HG03575 (cell line): ENCODE measurements at regions not wholly inside any gene's neighbourhood (a gene's known extent, or its start where the extent isn't known, plus 50 kb on each side); places are given as distances from the start of the nearest gene placed in this dataset.
A peak's percentile ranks its signal among the peaks of the same experiment; 100 is the strongest.
"Not testable (repeated sequence)": the region's sequence is repeated elsewhere in the genome, so short reads cannot be mapped to it uniquely, and the experiment has no call there.

Experiments
- ATAC-seq: cut with Tn5 transposase; IDR thresholded peaks from one replicate; pipeline ENCODE4 v1.9.1; 2021; ENCODE audit not compliant: unreplicated experiment, insufficient number of reproducible peaks, low FRiP score; ENCODE audit errors: extremely low read depth

GRCh38 chr12:93092649-93092945 lies 163.5 kb upstream of the EEA1 start:
- no peak for ATAC-seq

GRCh38 chr12:93093243-93093642 lies 164.1 kb upstream of the EEA1 start:
- no peak for ATAC-seq

DNA sequence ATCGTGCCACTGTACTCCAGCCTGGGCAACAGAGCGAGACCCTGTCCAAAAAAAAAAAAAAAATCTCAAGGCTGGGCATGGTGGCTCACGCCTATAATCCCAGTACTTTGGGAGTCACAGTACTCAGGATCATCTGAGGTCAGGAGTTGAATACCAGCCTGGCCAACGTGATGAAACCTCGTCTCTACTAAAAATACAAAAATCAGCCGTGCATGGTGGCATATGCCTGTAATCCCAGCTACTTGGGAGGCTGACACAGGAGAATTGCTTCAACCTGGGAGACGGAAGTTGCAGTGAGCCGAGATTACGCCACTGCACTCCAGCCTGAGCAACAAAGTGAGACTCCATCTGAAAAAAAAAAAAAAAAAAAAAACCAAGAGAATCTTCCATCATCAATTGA lies 165.1 kb upstream of the EEA1 start:
- not testable (repeated sequence) for ATAC-seq

- ATAC-seq = peak; percentile 69
Measured at GRCh38 chr12:93094988-93095737, 166.1 kb upstream of the EEA1 start.

DNA sequence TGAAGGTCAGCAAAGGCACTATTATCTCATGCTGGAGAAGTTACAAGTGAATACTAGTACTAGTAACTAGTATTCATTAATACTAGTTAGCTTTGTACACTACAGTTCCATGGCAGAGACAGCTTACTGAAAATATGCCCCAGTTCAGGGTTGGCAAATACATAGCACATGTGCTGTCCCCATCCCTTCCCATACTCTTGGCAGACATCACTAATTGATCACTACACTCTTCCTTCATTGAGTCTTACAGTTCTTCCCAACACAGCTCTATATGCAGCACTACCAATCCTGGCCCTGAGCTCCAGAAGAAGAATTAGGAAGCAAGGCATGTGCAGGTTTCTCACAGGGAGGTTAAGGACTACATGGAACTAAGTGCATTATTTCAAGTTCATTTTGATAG lies 168.3 kb upstream of the EEA1 start:
- ATAC-seq = no peak

DNA sequence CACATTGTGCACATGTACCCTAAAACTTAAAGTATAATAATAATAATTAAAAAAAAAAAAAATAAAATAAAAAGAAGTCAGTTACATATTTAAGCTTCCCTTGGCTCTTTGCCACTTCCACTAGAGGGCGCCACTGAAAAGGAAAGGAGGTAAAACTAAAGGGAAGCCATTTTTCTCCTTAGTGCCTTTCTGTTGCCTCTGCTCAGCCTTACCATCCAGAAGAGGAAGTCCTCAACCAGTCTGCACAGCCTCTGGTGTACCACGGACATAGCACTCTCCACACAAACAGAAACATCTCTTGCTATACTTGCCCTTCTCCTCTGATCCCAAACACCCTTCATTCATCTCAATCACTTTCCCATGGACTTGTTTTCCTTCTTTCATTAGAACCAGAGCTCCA lies 169.0 kb upstream of the EEA1 start:
- ATAC-seq = no peak

DNA sequence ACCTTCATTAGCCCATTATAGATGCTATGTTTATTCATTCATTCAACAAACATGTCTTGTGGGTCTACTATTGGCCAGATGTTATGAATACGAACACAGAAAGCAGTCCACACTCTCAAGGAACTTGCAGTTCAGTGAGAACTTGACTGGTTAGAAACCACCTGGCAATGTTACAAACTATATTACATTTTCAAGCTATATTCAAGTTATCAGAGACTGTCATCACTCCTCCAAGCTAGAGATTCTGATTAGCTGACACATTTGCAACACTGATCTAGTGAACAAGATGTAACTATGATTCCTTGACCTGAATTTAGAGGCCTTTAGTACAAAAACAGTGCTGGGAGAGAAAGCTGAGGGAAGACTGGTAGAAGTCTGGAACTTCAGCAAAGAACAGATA lies 170.7 kb upstream of the EEA1 start:
- no peak for ATAC-seq

DNA sequence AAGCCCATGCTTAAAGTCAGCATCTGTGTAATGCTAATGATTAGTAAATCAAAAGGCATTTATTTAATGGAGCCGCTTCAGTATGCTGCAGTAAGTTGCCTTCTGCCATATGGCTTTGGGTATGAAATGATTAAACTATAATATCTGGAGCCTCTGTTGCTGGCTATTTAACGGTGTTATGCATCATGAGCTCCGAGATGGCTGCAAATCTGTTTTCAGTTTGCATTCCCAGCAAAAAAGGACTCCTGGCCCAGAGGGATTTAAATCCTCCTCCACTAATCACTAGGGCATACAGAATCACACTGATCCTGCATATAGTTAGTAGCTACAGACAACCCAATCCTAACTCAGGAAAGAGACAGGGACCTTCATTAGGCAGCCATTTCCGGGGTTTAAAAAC lies 171.5 kb upstream of the EEA1 start:
- ATAC-seq = no peak

DNA sequence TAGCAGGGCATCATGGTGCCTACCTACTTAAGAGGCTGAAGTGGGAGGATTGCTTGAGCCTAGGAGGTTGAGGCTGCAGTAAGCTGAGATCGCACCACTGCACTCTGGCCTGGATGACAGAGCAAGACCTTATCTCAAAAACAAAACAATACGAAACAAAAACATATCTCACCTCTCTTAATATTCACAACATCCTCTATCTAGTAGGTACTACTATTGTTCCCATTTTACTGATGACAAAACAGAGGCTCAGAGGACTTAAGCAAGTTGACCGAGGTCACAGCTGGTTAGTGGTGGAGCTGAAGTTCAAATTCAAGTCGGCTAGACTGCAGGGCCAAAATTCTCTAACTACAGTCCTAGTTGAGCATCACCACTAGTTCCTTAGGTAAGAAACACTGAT lies 172.3 kb upstream of the EEA1 start:
- no peak for ATAC-seq

- no peak for ATAC-seq
Measured at GRCh38 chr12:93102312-93102711, 173.2 kb upstream of the EEA1 start.

DNA sequence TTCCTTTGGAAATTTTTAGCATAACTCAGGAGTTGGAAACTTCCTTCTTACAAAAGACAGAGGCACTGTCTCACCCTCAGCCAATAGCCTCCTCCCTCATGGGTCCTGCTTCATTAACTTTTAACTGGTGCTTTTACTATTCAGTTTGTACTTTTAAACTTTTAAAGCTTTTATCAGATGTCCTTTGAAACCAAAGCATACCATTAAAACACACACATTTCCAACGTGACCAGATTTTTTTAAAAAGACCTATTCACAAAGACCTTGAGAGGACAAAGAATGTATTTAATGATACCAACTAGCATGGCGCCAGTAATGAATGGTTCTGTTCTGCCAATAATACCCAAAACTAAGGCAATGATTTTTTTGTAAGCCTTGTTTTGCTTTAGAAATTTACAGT lies 173.6 kb upstream of the EEA1 start:
- no peak for ATAC-seq

GRCh38 chr12:93103154-93103553 lies 174.1 kb upstream of the EEA1 start:
- no peak for ATAC-seq

DNA sequence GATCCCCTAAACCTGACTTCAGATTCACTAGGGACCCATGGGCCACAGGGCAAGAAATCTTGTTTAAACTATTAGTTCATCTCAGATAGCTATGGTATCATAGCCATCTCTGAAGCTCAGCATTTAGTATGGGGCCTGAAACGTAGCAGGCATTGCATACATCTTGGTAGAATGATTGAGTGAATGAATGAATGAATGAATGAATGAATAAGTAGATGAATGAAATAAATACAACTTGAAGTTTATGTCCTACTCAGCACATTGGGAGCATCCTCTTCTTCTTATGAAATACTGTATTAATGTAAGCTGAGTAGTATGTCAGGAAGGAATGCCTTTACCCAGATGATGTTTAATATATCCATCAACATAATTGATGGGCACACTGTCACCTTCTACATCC lies 175.4 kb upstream of the EEA1 start:
- no peak for ATAC-seq

DNA sequence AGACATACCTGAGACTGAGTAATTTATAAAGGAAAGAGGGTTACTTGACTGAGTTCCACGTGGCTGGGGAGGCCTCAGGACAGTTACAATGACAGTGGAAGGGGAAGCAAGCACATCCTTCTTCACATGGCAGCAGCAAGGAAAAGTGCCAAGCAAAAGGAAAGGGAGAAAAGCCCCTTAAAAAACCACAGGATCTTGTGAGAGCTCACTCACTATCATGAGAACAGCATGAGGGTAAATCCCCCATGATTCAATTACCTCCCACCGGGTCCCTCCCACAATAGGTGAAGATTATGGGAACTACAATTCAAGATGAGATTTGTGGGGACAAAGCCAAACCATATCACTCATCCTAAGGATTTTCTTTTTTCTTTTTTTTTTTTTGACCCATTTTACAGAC lies 177.8 kb upstream of the EEA1 start:
- no peak for ATAC-seq

DNA sequence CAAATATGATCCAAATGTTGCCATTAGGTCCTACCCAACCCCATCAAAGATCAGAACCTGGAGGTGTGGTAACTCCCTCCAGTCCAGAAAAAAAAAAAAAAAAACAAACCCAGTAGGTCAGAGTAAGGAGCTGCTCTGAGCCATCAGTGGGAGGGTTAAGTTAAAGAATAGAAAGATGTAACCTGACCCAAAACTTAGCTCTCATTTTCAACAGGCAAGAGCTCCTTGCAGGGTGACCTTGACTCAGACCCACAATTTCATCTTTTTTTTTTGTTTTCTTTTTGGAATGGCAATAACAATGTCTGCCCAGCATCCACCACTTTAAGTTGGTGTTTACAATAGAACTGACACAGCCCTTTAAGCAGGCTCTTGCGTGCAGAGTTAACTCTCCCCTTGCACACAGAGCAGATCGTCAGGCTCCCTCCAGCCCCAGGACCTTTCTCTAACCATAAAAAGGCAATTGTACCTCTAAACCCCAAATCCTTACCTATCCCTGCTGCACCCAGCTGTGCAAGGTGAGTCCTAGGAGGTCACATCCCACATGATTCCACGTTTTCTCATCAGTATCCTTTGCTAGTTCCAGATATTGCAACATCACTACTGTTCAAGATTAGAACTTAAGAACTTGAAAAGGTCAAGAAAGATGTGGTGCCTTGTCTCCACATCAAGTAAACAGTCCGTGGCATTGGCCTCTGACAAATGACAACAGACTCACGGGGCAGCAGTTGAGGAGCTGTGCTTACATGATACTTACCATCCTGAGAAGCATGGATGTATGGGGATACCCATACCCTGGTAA lies 178.6 kb upstream of the EEA1 start:
- no peak for ATAC-seq

- ATAC-seq = no peak
Measured at GRCh38 chr12:93108985-93109384, 179.9 kb upstream of the EEA1 start.

DNA sequence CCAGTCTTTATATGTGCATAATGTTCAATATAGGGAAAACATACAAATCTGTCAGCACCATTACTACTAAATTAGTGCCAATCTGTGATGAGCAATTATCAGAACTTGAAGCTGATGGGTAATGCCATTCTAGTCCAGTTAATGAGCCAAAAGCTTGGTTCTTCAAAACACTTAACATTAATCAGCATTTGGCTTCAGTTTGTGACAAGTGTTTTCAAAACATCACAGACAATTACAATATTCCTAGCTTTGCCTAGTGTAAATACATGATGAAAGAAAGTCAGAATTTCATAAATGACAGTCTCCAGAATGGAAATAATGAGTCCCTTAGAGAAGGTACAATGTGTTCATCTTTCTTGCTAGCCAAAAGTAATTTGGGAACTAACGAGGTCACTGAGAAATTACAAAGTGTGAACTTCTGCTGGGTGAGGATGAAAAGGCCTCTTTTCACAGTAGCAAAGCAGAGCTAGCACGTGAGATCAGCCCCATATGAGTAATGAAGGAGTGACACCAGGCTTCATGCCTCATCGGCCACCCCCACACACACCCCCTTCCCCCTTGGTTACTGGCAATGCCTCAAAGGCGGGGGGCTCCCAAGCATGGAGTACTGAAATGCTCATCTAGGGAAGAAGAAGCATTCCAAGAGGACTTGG lies 180.6 kb upstream of the EEA1 start:
- ATAC-seq = no peak

- ATAC-seq = no peak
Measured at GRCh38 chr12:93111773-93112172, 182.7 kb upstream of the EEA1 start.

GRCh38 chr12:93113317-93114006 lies 184.4 kb upstream of the EEA1 start:
- ATAC-seq = no peak

GRCh38 chr12:93115198-93115601 lies 186.1 kb upstream of the EEA1 start:
- no peak for ATAC-seq
